Endodermal cell (in vitro differentiated cells): ENCODE measurements at regions not wholly inside any gene's neighbourhood (a gene's known extent, or its start where the extent isn't known, plus 50 kb on each side); places are given as distances from the start of the nearest gene placed in this dataset.

Experiments
- DNase-seq: peaks from one replicate; pipeline ENCODE4 v3.0.0-alpha.2; 2017
- H3K27ac ChIP-seq: 2 replicates; pipeline ENCODE4 v1.5.1; 2013; ENCODE audit warnings: mild to moderate bottlenecking, low read depth, low read length, moderate library complexity
- H3K27me3 ChIP-seq: 2 replicates; pipeline ENCODE4 v1.6.1; 2013; ENCODE audit warnings: mild to moderate bottlenecking, low read length, moderate library complexity; ENCODE audit not compliant: insufficient read depth, control insufficient read depth, poor library complexity, severe bottlenecking
- H3K36me3 ChIP-seq: 2 replicates; pipeline ENCODE4 v1.7.0; 2013; ENCODE audit warnings: mild to moderate bottlenecking, low read length, moderate library complexity; ENCODE audit not compliant: control insufficient read depth, insufficient read depth
- H3K4me1 ChIP-seq: one replicate; pipeline ENCODE4 v1.7.0; 2013; ENCODE audit warnings: low read length; ENCODE audit not compliant: control insufficient read depth, insufficient read depth
- H3K4me3 ChIP-seq: 2 replicates; pipeline ENCODE4 v1.5.1; 2013; ENCODE audit warnings: mild to moderate bottlenecking, low read length, moderate library complexity
- H3K9ac ChIP-seq: 2 replicates; pipeline ENCODE4 v1.6.1; 2013; ENCODE audit warnings: mild to moderate bottlenecking, low read length, moderate library complexity; ENCODE audit not compliant: poor library complexity, severe bottlenecking; ENCODE audit errors: extremely low read depth
- H3K9me3 ChIP-seq: 2 replicates; pipeline ENCODE4 v1.6.1; 2013; ENCODE audit warnings: mild to moderate bottlenecking, low read length, moderate library complexity; ENCODE audit not compliant: control insufficient read depth
- H3K27ac Mint-ChIP-seq: 2 replicates; pipeline ENCODE4 v1.8.0; 2020; ENCODE audit warnings: mixed read lengths
- H3K27me3 Mint-ChIP-seq: 2 replicates; pipeline ENCODE4 v1.8.0; 2021; ENCODE audit warnings: mild to moderate bottlenecking, mixed read lengths; ENCODE audit not compliant: insufficient read depth
- H3K36me3 Mint-ChIP-seq: 2 replicates; pipeline ENCODE4 v1.8.0; 2020; ENCODE audit warnings: low read depth, mixed read lengths
- H3K4me1 Mint-ChIP-seq: 2 replicates; pipeline ENCODE4 v1.8.0; 2020; ENCODE audit warnings: mixed read lengths
- H3K4me3 Mint-ChIP-seq: 2 replicates; pipeline ENCODE4 v1.8.0; 2020; ENCODE audit warnings: mild to moderate bottlenecking, moderate library complexity, mixed read lengths
- H3K9me3 Mint-ChIP-seq: 2 replicates; pipeline ENCODE4 v1.8.0; 2020; ENCODE audit warnings: mild to moderate bottlenecking, mixed read lengths
- WGBS, 2 experiments: methylation state at CpG; one replicate each; pipeline versions ENCODE4 v1.1.5 to v1.1.7; 2013; ENCODE audit warnings: missing lambda C conversion rate in 2 of 2, mixed read lengths in 1 of 2; ENCODE audit not compliant: insufficient coverage in 1 of 2, insufficient read length in 1 of 2; 5-methylcytosine and 5-hydroxymethylcytosine counted together
- TF ChIP-seq, protein P1 (sequence below): fragments of 200-600 bp; sonication (generic); conservative IDR thresholded peaks from 2 replicates; pipeline ENCODE4 v1.5.0; 2021; ENCODE audit warnings: antibody characterized with exemption, mild to moderate bottlenecking

GRCh38 chr21:24205319-24205718, 1402.0 kb downstream of the MRPL39 start:
- no peaks in the 10 kb centered on the region for H3K36me3 Mint-ChIP-seq
- no peaks in the 10 kb centered on the region for H3K4me1 Mint-ChIP-seq
- H3K4me3 ChIP-seq, result no peak overlapping the region
- WGBS, 2 experiments, result 65 to 79% methylated on average over 2 of the region's 2 CpGs
- no peaks in the 10 kb centered on the region for H3K27me3 ChIP-seq
- TF ChIP-seq, protein P1, sequence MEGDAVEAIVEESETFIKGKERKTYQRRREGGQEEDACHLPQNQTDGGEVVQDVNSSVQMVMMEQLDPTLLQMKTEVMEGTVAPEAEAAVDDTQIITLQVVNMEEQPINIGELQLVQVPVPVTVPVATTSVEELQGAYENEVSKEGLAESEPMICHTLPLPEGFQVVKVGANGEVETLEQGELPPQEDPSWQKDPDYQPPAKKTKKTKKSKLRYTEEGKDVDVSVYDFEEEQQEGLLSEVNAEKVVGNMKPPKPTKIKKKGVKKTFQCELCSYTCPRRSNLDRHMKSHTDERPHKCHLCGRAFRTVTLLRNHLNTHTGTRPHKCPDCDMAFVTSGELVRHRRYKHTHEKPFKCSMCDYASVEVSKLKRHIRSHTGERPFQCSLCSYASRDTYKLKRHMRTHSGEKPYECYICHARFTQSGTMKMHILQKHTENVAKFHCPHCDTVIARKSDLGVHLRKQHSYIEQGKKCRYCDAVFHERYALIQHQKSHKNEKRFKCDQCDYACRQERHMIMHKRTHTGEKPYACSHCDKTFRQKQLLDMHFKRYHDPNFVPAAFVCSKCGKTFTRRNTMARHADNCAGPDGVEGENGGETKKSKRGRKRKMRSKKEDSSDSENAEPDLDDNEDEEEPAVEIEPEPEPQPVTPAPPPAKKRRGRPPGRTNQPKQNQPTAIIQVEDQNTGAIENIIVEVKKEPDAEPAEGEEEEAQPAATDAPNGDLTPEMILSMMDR, result no peak
- DNase-seq, result no peak
- H3K9me3 Mint-ChIP-seq, result peaks cover 69% of the 10 kb centered on the region
- H3K27ac Mint-ChIP-seq, result no peak overlapping the region
- H3K9me3 ChIP-seq, result no peaks in the 10 kb centered on the region
- H3K27ac ChIP-seq, result no peak overlapping the region
- H3K27me3 Mint-ChIP-seq, result no peaks in the 10 kb centered on the region
- no peaks in the 10 kb centered on the region for H3K36me3 ChIP-seq
- H3K9ac ChIP-seq, result no peak overlapping the region
- no peak overlapping the region for H3K4me3 Mint-ChIP-seq
- no peaks in the 10 kb centered on the region for H3K4me1 ChIP-seq

GRCh38 chr21:24204641-24205040, 1402.6 kb downstream of the MRPL39 start:
- no peak overlapping the region for H3K4me3 Mint-ChIP-seq
- no peaks in the 10 kb centered on the region for H3K36me3 Mint-ChIP-seq
- Histone ChIP-seq H3K27ac (no peak overlapping the region), H3K9me3 (no peaks in the 10 kb centered on the region), H3K9ac (no peak overlapping the region), H3K4me3 (no peak overlapping the region), H3K36me3 (no peaks in the 10 kb centered on the region), H3K4me1 (no peaks in the 10 kb centered on the region), H3K27me3 (no peaks in the 10 kb centered on the region)
- TF ChIP-seq, protein P1, result no peak
- DNase-seq, result no peak
- no peaks in the 10 kb centered on the region for H3K4me1 Mint-ChIP-seq
- H3K9me3 Mint-ChIP-seq, result peaks cover 65% of the 10 kb centered on the region
- no peaks in the 10 kb centered on the region for H3K27me3 Mint-ChIP-seq
- WGBS, 2 experiments, result 86% methylated on average over 6 of the region's 6 CpGs; no CpG with 5 or more reads in 1 of the 2 experiments
- no peak overlapping the region for H3K27ac Mint-ChIP-seq

GRCh38 chr21:24200052-24200451, 1407.2 kb downstream of the MRPL39 start:
- Histone ChIP-seq H3K9me3 (peaks cover 3% of the 10 kb centered on the region), H3K4me3 (no peak overlapping the region), H3K36me3 (no peaks in the 10 kb centered on the region), H3K4me1 (no peaks in the 10 kb centered on the region), H3K27ac (no peak overlapping the region), H3K27me3 (no peaks in the 10 kb centered on the region), H3K9ac (no peak overlapping the region)
- no peaks in the 10 kb centered on the region for H3K36me3 Mint-ChIP-seq
- TF ChIP-seq, protein P1, result no peak
- no peaks in the 10 kb centered on the region for H3K27me3 Mint-ChIP-seq
- H3K4me1 Mint-ChIP-seq, result no peaks in the 10 kb centered on the region
- H3K4me3 Mint-ChIP-seq, result no peak overlapping the region
- peaks cover 43% of the 10 kb centered on the region for H3K9me3 Mint-ChIP-seq
- H3K27ac Mint-ChIP-seq, result no peak overlapping the region
- WGBS, 2 experiments, result 85 to 93% methylated on average over 2 of the region's 2 CpGs
- DNase-seq, result no peak
